Gastrocnemius medialis (tissue), 4 donors: ENCODE measurements at regions not wholly inside any gene's neighbourhood (a gene's known extent, or its start where the extent isn't known, plus 50 kb on each side); places are given as distances from the start of the nearest gene placed in this dataset.
"Not testable (repeated sequence)": the region's sequence is repeated elsewhere in the genome, so short reads cannot be mapped to it uniquely, and the experiment has no call there.

ENCODE experiments used
- ATAC-seq, 2 donors: fragments of 150-250 bp; one replicate each; pipeline ENCODE4 v1.9.1; 2016
- DNase-seq, 2 donors: peaks; one replicate each; pipeline ENCODE4 v3.0.0-alpha.2; 2019
- H3K27ac ChIP-seq, 4 donors: fragments of 200-600 bp; sonication (generic); 1 replicate in 1 of 4; 2 replicates in 3 of 4; pipeline ENCODE4 v1.5.1; 2016 to 2018; ENCODE audit warnings: mild to moderate bottlenecking in 2 of 4, moderate library complexity in 1 of 4
- H3K27me3 ChIP-seq, 3 donors: fragments of 200-600 bp; sonication (generic) in 2 of 3; 1 replicate in 1 of 3; 2 replicates in 2 of 3; pipeline versions ENCODE4 v1.5.1 to v1.6.0; 2016 to 2019; ENCODE audit warnings: mild to moderate bottlenecking in 1 of 3, moderate library complexity in 1 of 3
- H3K36me3 ChIP-seq, 2 donors: fragments of 200-600 bp; sonication (generic) in 1 of 2; one replicate each; pipeline ENCODE4 v1.5.1; 2017 to 2018
- H3K4me1 ChIP-seq, 2 donors: fragments of 200-600 bp; sonication (generic) in 1 of 2; one replicate each; pipeline ENCODE4 v1.5.1; 2016 to 2017; ENCODE audit warnings: mild to moderate bottlenecking in 2 of 2
- H3K4me3 ChIP-seq, 4 donors: fragments of 200-600 bp; sonication (generic) in 3 of 4; 1 replicate in 1 of 4; 2 replicates in 3 of 4; pipeline ENCODE4 v1.5.1; 2016 to 2019; ENCODE audit warnings: mild to moderate bottlenecking in 2 of 4
- H3K9me3 ChIP-seq, 3 donors: fragments of 200-600 bp; sonication (generic) in 2 of 3; 1 replicate in 1 of 3; 2 replicates in 2 of 3; pipeline ENCODE4 v1.5.1; 2016 to 2019
- POLR2A ChIP-seq, 2 donors: fragments of 450-650 bp; IDR thresholded peaks; one replicate each; pipeline ENCODE4 v1.6.1; 2017; ENCODE audit warnings: antibody characterized with exemption in 2 of 2, mild to moderate bottlenecking in 2 of 2, moderate library complexity in 2 of 2
- in situ Hi-C, 4 donors: fragments of 200-750 bp; cut with MboI; loops; one replicate each; pipeline versions ENCODE4 v1.15.0 to v1.8.0; 2017; ENCODE audit warnings: low sequenced_read_pairs in 4 of 4
- intact Hi-C: fragments of 100-400 bp; cut with DNase I; formaldehyde crosslinking; loops from one replicate; pipeline ENCODE4 v1.15.1; 2023; ENCODE audit warnings: low total_unique reads
- TF ChIP-seq, protein P1 (sequence below), 5 experiments: fragments of 450-650 bp in 3 of 5; fragments of 200-600 bp in 2 of 5; sonication (generic) in 2 of 5; IDR thresholded peaks in 4 of 5; conservative IDR thresholded peaks in 1 of 5; 1 replicate in 4 of 5; 2 replicates in 1 of 5; pipeline ENCODE4 v1.5.1; 2016 to 2019; ENCODE audit warnings: antibody characterized with exemption in 5 of 5, mild to moderate bottlenecking in 3 of 5, moderate library complexity in 3 of 5

DNA sequence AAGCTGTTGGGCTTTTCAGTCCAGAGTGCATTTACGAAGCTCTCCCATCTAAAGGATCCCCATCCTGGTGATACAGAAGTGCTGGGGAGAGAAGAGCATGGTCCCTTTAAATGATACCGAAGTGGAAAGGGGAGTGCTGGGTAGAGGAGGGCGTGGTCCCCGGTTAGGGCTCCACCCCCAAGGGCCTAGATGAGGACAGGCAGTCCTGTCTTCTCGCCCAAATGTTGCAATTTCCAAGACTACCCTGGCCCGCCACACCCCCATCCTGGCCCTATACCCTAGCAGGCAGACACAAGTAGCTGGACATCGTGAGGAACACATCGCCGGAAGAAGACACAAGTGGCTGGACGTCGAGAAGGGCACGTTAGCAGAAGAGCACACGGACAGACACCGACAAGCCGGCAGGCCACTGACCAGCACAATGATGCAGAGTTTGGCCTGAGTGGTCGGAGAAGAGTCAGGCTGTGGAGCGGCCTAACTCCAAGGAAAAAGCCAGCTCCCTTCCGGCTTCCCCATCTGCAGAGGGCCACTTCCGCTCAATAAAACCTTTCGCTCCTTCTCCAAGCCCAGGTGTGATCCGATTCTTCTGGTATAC, 439.5 kb upstream of the NRP1 start:
- H3K9me3 ChIP-seq = no peaks in the 10 kb centered on the region
- intact Hi-C loops = no loop called here
- H3K27me3 ChIP-seq = no peaks in the 10 kb centered on the region
- no peak overlapping the region for H3K27ac ChIP-seq
- H3K4me3 ChIP-seq = no peak overlapping the region
- ATAC-seq = no peak
- DNase-seq = no peak
- in situ Hi-C loops = no loop called here
- H3K36me3 ChIP-seq = no peaks in the 10 kb centered on the region
- TF ChIP-seq, protein P1, sequence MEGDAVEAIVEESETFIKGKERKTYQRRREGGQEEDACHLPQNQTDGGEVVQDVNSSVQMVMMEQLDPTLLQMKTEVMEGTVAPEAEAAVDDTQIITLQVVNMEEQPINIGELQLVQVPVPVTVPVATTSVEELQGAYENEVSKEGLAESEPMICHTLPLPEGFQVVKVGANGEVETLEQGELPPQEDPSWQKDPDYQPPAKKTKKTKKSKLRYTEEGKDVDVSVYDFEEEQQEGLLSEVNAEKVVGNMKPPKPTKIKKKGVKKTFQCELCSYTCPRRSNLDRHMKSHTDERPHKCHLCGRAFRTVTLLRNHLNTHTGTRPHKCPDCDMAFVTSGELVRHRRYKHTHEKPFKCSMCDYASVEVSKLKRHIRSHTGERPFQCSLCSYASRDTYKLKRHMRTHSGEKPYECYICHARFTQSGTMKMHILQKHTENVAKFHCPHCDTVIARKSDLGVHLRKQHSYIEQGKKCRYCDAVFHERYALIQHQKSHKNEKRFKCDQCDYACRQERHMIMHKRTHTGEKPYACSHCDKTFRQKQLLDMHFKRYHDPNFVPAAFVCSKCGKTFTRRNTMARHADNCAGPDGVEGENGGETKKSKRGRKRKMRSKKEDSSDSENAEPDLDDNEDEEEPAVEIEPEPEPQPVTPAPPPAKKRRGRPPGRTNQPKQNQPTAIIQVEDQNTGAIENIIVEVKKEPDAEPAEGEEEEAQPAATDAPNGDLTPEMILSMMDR (IDR thresholded peaks at IDR 0.05 in 4 of 5, conservative IDR thresholded peaks at IDR 0.05 in 1 of 5) = no peak
- no peak for TF ChIP-seq POLR2A (IDR thresholded peaks at IDR 0.05)
- no peaks in the 10 kb centered on the region for H3K4me1 ChIP-seq

DNA sequence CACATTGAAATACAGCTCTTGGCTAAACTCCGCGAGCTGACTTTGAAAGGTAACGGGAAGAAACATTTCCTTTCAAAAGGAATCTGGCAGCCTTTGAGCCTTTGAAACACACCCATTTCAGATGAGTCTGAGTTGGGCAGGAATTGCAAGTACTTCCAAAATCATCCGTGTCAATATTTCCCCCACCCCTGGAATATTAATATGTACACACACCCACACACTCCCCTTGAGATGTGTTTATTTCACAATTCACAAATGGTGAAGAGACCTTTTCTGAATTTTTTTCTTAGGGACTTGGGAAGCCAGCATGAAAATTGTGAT, 438.7 kb upstream of the NRP1 start:
- H3K27ac ChIP-seq = peak overlapping the region in 3 of 4 donors; percentile 2 to 30 (median 7)
- no peak for DNase-seq
- intact Hi-C loops = no loop called here

DNA sequence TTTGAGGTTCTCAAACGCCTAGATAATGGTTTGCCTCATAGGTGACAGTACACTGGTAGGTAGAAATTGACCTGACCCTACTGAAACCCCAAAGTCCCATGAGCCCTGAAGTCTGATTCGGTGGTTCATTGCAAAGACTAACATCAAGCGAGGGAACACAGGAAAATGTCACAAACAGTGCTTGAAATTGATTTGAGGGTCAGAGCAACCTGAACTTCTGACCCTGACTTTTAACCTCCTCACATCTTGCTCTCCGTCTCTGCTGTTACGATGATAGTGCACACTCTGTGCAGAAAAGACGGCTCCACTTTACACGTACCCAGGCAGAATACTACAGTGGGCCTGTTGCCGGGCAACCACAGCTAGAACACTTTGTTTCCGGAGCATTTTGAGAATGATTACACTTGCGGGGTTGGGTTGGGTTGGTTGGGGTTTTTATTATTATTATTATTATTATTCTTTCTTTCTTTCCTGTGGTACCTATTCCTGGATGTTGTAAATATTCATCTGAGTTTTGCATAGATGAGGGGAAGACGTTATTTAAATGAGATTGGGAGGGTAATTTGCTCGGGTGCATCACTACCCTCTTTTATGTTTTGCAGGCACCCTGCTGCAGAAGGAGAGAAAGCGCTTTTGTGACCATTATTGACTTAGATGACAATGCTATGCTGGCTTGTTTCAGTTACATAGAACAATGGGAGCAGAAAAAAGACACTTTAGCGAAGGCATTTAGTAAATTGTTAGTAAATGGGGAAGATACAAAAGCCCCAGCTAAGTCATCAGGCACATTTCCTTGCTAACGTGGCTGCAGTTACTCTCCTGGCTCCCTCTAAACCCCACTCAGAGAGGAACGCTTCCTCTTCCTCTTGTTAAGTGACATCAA, 438.1 kb upstream of the NRP1 start:
- no peak for DNase-seq
- Histone ChIP-seq H3K36me3 (no peaks in the 10 kb centered on the region), H3K4me1 (no peaks in the 10 kb centered on the region), H3K9me3 (no peaks in the 10 kb centered on the region), H3K4me3 (peak overlapping the region in 1 of 4 donors; percentile 5), H3K27ac (peak overlapping the region in 2 of 4 donors; percentile 2 to 30), H3K27me3 (no peaks in the 10 kb centered on the region)
- no peak for TF ChIP-seq POLR2A (IDR thresholded peaks at IDR 0.05)
- TF ChIP-seq, protein P1 (IDR thresholded peaks at IDR 0.05 in 4 of 5, conservative IDR thresholded peaks at IDR 0.05 in 1 of 5) = no peak
- in situ Hi-C loops (no loop called here), intact Hi-C loops (no loop called here)
- peak; percentile 46 to 72 for ATAC-seq

More for the DNA sequence above, 438.7 kb upstream of the NRP1 start:
- Histone ChIP-seq H3K36me3 (no peaks in the 10 kb centered on the region), H3K4me1 (no peaks in the 10 kb centered on the region), H3K4me3 (peak overlapping the region in 1 of 4 donors; percentile 5), H3K27me3 (no peaks in the 10 kb centered on the region), H3K9me3 (no peaks in the 10 kb centered on the region)
- no peak for TF ChIP-seq POLR2A (IDR thresholded peaks at IDR 0.05)
- TF ChIP-seq, protein P1 (IDR thresholded peaks at IDR 0.05 in 4 of 5, conservative IDR thresholded peaks at IDR 0.05 in 1 of 5) = no peak
- in situ Hi-C loops = no loop called here
- no peak for ATAC-seq

DNA sequence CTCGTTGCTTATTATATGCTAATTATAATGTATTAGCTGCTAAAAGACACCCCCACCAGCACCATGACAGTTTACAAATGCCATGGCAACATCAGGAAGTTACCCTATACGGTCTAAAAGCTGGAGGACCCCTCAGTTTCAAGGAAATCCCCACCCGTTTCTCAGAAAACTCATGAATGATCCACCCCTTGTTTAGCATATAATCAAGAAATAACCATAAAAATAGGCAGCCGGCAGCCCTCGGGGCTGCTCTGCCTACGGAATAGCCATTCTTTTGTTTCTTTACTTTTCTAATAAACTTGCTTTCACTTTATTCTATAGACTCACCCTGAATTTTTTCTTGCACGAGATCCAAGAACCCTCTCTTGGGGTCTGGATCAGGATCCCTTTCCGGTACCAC, 437.4 kb upstream of the NRP1 start:
- H3K9me3 ChIP-seq, H3K4me3 ChIP-seq, H3K36me3 ChIP-seq, H3K27ac ChIP-seq, ATAC-seq, in situ Hi-C loops, intact Hi-C loops, DNase-seq, H3K4me1 ChIP-seq, H3K27me3 ChIP-seq: not testable (repeated sequence)

DNA sequence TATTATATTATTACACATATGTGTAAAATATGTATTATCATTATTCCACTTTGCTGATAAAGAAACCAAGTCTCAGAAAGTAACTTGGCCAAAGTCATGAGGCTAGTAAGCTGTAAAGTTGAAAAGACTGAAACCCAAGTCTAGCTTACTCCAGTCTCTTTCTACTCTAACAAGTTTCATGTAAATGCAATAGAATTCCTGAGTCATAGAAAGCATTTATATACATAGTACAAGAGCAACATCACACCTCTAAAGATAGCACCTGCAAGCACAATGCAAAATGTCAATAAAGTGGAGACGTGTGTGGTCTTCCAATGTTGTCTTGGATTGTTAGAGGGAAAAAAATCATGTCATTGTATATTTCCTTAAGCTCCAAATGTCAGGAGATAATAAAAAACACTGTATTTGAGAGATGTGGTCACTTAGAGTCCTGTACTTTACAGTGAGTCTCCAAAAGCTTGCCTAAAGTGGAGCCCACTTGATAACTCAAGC, 430.3 kb upstream of the NRP1 start:
- Histone ChIP-seq H3K27ac (no peak overlapping the region), H3K4me1 (no peaks in the 10 kb centered on the region), H3K4me3 (no peak overlapping the region), H3K27me3 (no peaks in the 10 kb centered on the region), H3K36me3 (no peaks in the 10 kb centered on the region), H3K9me3 (no peaks in the 10 kb centered on the region)
- ATAC-seq = no peak
- TF ChIP-seq, protein P1 (IDR thresholded peaks at IDR 0.05 in 4 of 5, conservative IDR thresholded peaks at IDR 0.05 in 1 of 5) = no peak
- no peak for TF ChIP-seq POLR2A (IDR thresholded peaks at IDR 0.05)
- in situ Hi-C loops (no loop called here), intact Hi-C loops (no loop called here)
- no peak for DNase-seq
